H1 (cell line): ENCODE measurements at regions not wholly inside any gene's neighbourhood (a gene's known extent, or its start where the extent isn't known, plus 50 kb on each side); places are given as distances from the start of the nearest gene placed in this dataset.

ENCODE experiments used
- CTCF ChIA-PET: fragments of 300-600 bp; sonication (Branson Sonifier 250); formaldehyde crosslinking; loops from one replicate; lab custom pipeline; 2021; ENCODE audit not compliant: partially characterized antibody; lab: Charles Lee
- POLR2A ChIA-PET: fragments of 300-600 bp; sonication (Branson Sonifier 250); formaldehyde crosslinking; loops from one replicate; lab custom pipeline; 2021; ENCODE audit warnings: inconsistent platforms; ENCODE audit not compliant: partially characterized antibody; lab: Charles Lee
- DNase-seq, 2 experiments: peaks; one replicate each; pipeline versions ENCODE4 v3.0.0 to v3.0.0-alpha.2; 2010 to 2022; ENCODE audit warnings: low spot score in 2 of 2, low read depth in 1 of 2, mixed read lengths in 1 of 2
- FAIRE-seq: peaks from 2 replicates; lab custom pipeline; 2011; peaks lifted over from hg19 to GRCh38; lab: Jason Lieb, UNC
- H2AFZ ChIP-seq: 2 replicates; pipeline ENCODE4 v1.8.1; 2012; ENCODE audit warnings: low read length, inconsistent platforms
- H2AK5ac ChIP-seq: 2 replicates; pipeline ENCODE4 v1.6.1; 2013; ENCODE audit warnings: low read depth, low read length
- H2BK120ac ChIP-seq: replicated peaks from 2 replicates; pipeline ENCODE3; 2013; ENCODE audit warnings: low read depth, low read length, inconsistent platforms
- H2BK12ac ChIP-seq: 2 replicates; pipeline ENCODE4 v1.6.1; 2013; ENCODE audit warnings: low read depth, low read length
- H2BK15ac ChIP-seq: 2 replicates; pipeline ENCODE4 v1.6.1; 2013; ENCODE audit warnings: low read length
- H2BK20ac ChIP-seq: 2 replicates; pipeline ENCODE4 v1.6.1; 2013; ENCODE audit warnings: low read length
- H2BK5ac ChIP-seq: 2 replicates; pipeline ENCODE4 v1.6.1; 2013; ENCODE audit warnings: low read depth, low read length
- H3K14ac ChIP-seq: 2 replicates; pipeline ENCODE4 v1.6.1; 2013; ENCODE audit warnings: inconsistent platforms; ENCODE audit not compliant: insufficient read length
- H3K18ac ChIP-seq: 2 replicates; pipeline ENCODE4 v1.6.1; 2013; ENCODE audit warnings: low read length; ENCODE audit errors: extremely low read depth
- H3K23ac ChIP-seq: 2 replicates; pipeline ENCODE4 v1.6.1; 2013; ENCODE audit warnings: inconsistent platforms; ENCODE audit not compliant: insufficient read length
- H3K23me2 ChIP-seq: 2 replicates; pipeline ENCODE4 v1.6.1; 2013; ENCODE audit warnings: low read depth, low read length
- H3K27ac ChIP-seq: 2 replicates; pipeline ENCODE4 v1.6.1; 2011; ENCODE audit warnings: low read depth, low read length, inconsistent platforms
- H3K27me3 ChIP-seq, 4 experiments: replicated peaks in 1 of 4; 1 replicate in 1 of 4; 2 replicates in 3 of 4; pipeline versions ENCODE4 v1.6.1 to v1.8.1; 2011 to 2013; ENCODE audit warnings: low read length in 3 of 4, mild to moderate bottlenecking in 3 of 4, inconsistent platforms in 2 of 4, mixed read lengths in 2 of 4, moderate library complexity in 1 of 4; ENCODE audit not compliant: control insufficient read depth in 3 of 4, insufficient read depth in 3 of 4; ENCODE audit errors: extremely low read depth in 1 of 4
- H3K36me3 ChIP-seq, 4 experiments: 2 replicates each; pipeline versions ENCODE4 v1.6.1 to v1.8.1; 2011 to 2013; ENCODE audit warnings: mild to moderate bottlenecking in 4 of 4, low read length in 3 of 4, moderate library complexity in 2 of 4, control low read depth in 1 of 4, inconsistent platforms in 1 of 4; ENCODE audit not compliant: insufficient read depth in 4 of 4, control insufficient read depth in 2 of 4
- H3K4ac ChIP-seq: replicated peaks from 2 replicates; pipeline ENCODE3; 2013; ENCODE audit warnings: low read length, low read depth, mixed read lengths, inconsistent platforms; ENCODE audit not compliant: insufficient read length
- H3K4me1 ChIP-seq, 4 experiments: replicated peaks in 1 of 4; 1 replicate in 1 of 4; 2 replicates in 3 of 4; pipeline versions ENCODE4 v1.6.1 to v1.8.1; 2011 to 2013; ENCODE audit warnings: low read length in 3 of 4, inconsistent platforms in 2 of 4, mixed read lengths in 1 of 4; ENCODE audit not compliant: insufficient read depth in 4 of 4, control insufficient read depth in 3 of 4
- H3K4me2 ChIP-seq, 2 experiments: 2 replicates each; pipeline versions ENCODE4 v1.6.1 to v1.8.1; 2011 to 2013; ENCODE audit warnings: low read depth in 2 of 2, low read length in 2 of 2, control low read depth in 1 of 2, inconsistent platforms in 1 of 2, mild to moderate bottlenecking in 1 of 2; ENCODE audit not compliant: insufficient read depth in 1 of 2
- H3K4me3 ChIP-seq, 4 experiments: fragments of 200-600, 300-600 bp in 1 of 4; sonication (generic), shearing (Covaris generic), sonication (Bioruptor Twin) in 1 of 4; 2 replicates each; pipeline versions ENCODE4 v1.5.1 to v1.8.1; 2011 to 2016; ENCODE audit warnings: low read length in 4 of 4, low read depth in 3 of 4, control low read depth in 2 of 4, inconsistent platforms in 2 of 4, mild to moderate bottlenecking in 2 of 4, mixed read lengths in 1 of 4, moderate library complexity in 1 of 4; ENCODE audit not compliant: insufficient read depth in 2 of 4; ENCODE audit errors: extremely low read depth in 1 of 4
- H3K56ac ChIP-seq: replicated peaks from 2 replicates; pipeline ENCODE3; 2013; ENCODE audit warnings: low read depth, mild to moderate bottlenecking, mixed read lengths, low read length, inconsistent platforms; ENCODE audit not compliant: insufficient read length
- H3K79me1 ChIP-seq: 2 replicates; pipeline ENCODE4 v1.6.1; 2013; ENCODE audit warnings: low read depth, low read length, control low read depth
- H3K79me2 ChIP-seq, 2 experiments: 2 replicates each; pipeline versions ENCODE4 v1.6.1 to v1.8.1; 2012 to 2013; ENCODE audit warnings: low read length in 2 of 2, mild to moderate bottlenecking in 2 of 2, inconsistent platforms in 1 of 2; ENCODE audit not compliant: insufficient read depth in 2 of 2, control insufficient read depth in 1 of 2
- H3K9ac ChIP-seq, 4 experiments: replicated peaks in 1 of 4; 1 replicate in 1 of 4; 2 replicates in 3 of 4; pipeline versions ENCODE4 v1.6.1 to v1.8.1; 2011 to 2013; ENCODE audit warnings: low read depth in 3 of 4, low read length in 3 of 4, control low read depth in 2 of 4, mild to moderate bottlenecking in 2 of 4, moderate library complexity in 2 of 4, inconsistent platforms in 1 of 4; ENCODE audit errors: extremely low read depth in 1 of 4
- H3K9me3 ChIP-seq, 2 experiments: 2 replicates each; pipeline versions ENCODE4 v1.6.1 to v1.8.1; 2012 to 2013; ENCODE audit warnings: mild to moderate bottlenecking in 2 of 2, moderate library complexity in 2 of 2, control low read depth in 1 of 2, inconsistent platforms in 1 of 2, low read depth in 1 of 2, low read length in 1 of 2, mixed read lengths in 1 of 2; ENCODE audit not compliant: insufficient read depth in 2 of 2
- H4K20me1 ChIP-seq, 2 experiments: replicated peaks in 1 of 2; 2 replicates each; pipeline versions ENCODE3 to v1.8.1; 2011 to 2013; ENCODE audit warnings: inconsistent platforms in 2 of 2, low read length in 2 of 2, mild to moderate bottlenecking in 1 of 2; ENCODE audit not compliant: insufficient read depth in 2 of 2, control insufficient read depth in 1 of 2
- H4K5ac ChIP-seq: 2 replicates; pipeline ENCODE4 v1.6.1; 2013; ENCODE audit warnings: low read length, low read depth, mixed read lengths, inconsistent platforms; ENCODE audit not compliant: insufficient read length
- H4K8ac ChIP-seq: 2 replicates; pipeline ENCODE4 v1.8.0; 2013; ENCODE audit warnings: mild to moderate bottlenecking, moderate library complexity, low read length, inconsistent platforms; ENCODE audit not compliant: insufficient read depth; ENCODE audit errors: extremely low read depth
- H4K91ac ChIP-seq: replicated peaks from 2 replicates; pipeline ENCODE3; 2013; ENCODE audit warnings: low read length, mixed read lengths, inconsistent platforms; ENCODE audit not compliant: insufficient read length
- BRCA1 ChIP-seq: IDR thresholded peaks from 2 replicates; pipeline ENCODE4 v1.6.1; 2012; ENCODE audit warnings: low read depth, low read length, improper control_type of control experiment
- CHD1 ChIP-seq: IDR thresholded peaks from 2 replicates; pipeline ENCODE4 v1.6.1; 2012; ENCODE audit warnings: low read depth, low read length, improper control_type of control experiment
- CHD2 ChIP-seq: IDR thresholded peaks from 2 replicates; pipeline ENCODE4 v1.6.1; 2012; ENCODE audit warnings: low read length, improper control_type of control experiment
- CREB1 ChIP-seq: IDR thresholded peaks from 2 replicates; pipeline ENCODE4 v1.6.1; 2012; ENCODE audit warnings: inconsistent platforms
- EGR1 ChIP-seq: IDR thresholded peaks from 2 replicates; pipeline ENCODE4 v1.6.1; 2011; ENCODE audit warnings: low read depth, low read length, borderline replicate concordance
- EZH2 ChIP-seq: fragments of 200-600 bp; sonication (generic); IDR thresholded peaks from 2 replicates; pipeline ENCODE4 v1.7.1; 2012; ENCODE audit warnings: low read depth, mild to moderate bottlenecking, moderate library complexity, low read length, inconsistent platforms; ENCODE audit not compliant: severe bottlenecking
- GTF2F1 ChIP-seq: IDR thresholded peaks from 2 replicates; pipeline ENCODE4 v1.6.1; 2012; ENCODE audit warnings: low read depth, low read length, improper control_type of control experiment, borderline replicate concordance
- PHF8 ChIP-seq: fragments of 200-600 bp; sonication (generic); conservative IDR thresholded peaks from 2 replicates; pipeline ENCODE4 v1.7.1; 2012; ENCODE audit warnings: low read depth, mild to moderate bottlenecking, inconsistent platforms, low read length, moderate library complexity
- POU5F1 ChIP-seq: IDR thresholded peaks from 2 replicates; pipeline ENCODE4 v1.6.1; 2011; ENCODE audit warnings: low read depth, mild to moderate bottlenecking, low read length, moderate library complexity
- RBBP5 ChIP-seq: IDR thresholded peaks from 2 replicates; pipeline ENCODE4 v1.7.1; 2012; ENCODE audit warnings: low read depth, mild to moderate bottlenecking, inconsistent platforms, low read length, moderate library complexity, borderline replicate concordance
- RXRA ChIP-seq: IDR thresholded peaks from 2 replicates; pipeline ENCODE4 v1.6.1; 2011; ENCODE audit warnings: low read depth, mild to moderate bottlenecking, low read length, moderate library complexity; ENCODE audit not compliant: insufficient read depth
- SRF ChIP-seq: IDR thresholded peaks from 2 replicates; pipeline ENCODE4 v1.6.1; 2011; ENCODE audit warnings: mild to moderate bottlenecking, low read depth, low read length, moderate library complexity
- SUZ12 ChIP-seq: fragments of 200-600 bp; sonication (generic); IDR thresholded peaks from 2 replicates; pipeline ENCODE4 v1.6.1; 2012; ENCODE audit warnings: mild to moderate bottlenecking, inconsistent platforms, low read length, moderate library complexity, mixed read lengths
- TAF1 ChIP-seq: IDR thresholded peaks from 2 replicates; pipeline ENCODE4 v1.6.1; 2011; ENCODE audit warnings: mild to moderate bottlenecking, low read depth, low read length
- TAF7 ChIP-seq: optimal IDR thresholded peaks from 2 replicates; pipeline ENCODE3; 2011; ENCODE audit warnings: low read depth, mild to moderate bottlenecking, inconsistent platforms, low read length, moderate library complexity, borderline replicate concordance
- TF ChIP-seq, protein P1 (sequence below): IDR thresholded peaks from 2 replicates; pipeline ENCODE4 v1.6.1; 2012; ENCODE audit warnings: inconsistent platforms

- no peak overlapping the region for H2BK20ac ChIP-seq
- H2AK5ac ChIP-seq: no peak overlapping the region
- H2BK12ac ChIP-seq: no peak overlapping the region
- no peaks in the 10 kb centered on the region for H3K9me3 ChIP-seq
- H2BK15ac ChIP-seq: no peak overlapping the region
- H3K79me2 ChIP-seq: no peaks in the 10 kb centered on the region
- no peaks in the 10 kb centered on the region for H3K23me2 ChIP-seq
- CTCF ChIA-PET: no interaction called here
- no peak overlapping the region for H3K56ac ChIP-seq
- H3K9ac ChIP-seq: no peak overlapping the region
- H2BK120ac ChIP-seq: no peak overlapping the region
- H3K4me1 ChIP-seq: no peaks in the 10 kb centered on the region
- H2BK5ac ChIP-seq: no peak overlapping the region
- no peak overlapping the region for H4K5ac ChIP-seq
- no peak overlapping the region for H3K27ac ChIP-seq
- H3K18ac ChIP-seq: no peak overlapping the region
- H4K91ac ChIP-seq: no peak overlapping the region
- POLR2A ChIA-PET: no interaction called here
- H3K79me1 ChIP-seq: no peaks in the 10 kb centered on the region
- no peak overlapping the region for H3K4me2 ChIP-seq
- TF ChIP-seq POU5F1 (no peak), SUZ12 (no peak), BRCA1 (no peak), CREB1 (no peak), EZH2 (no peak), SRF (no peak), TAF1 (no peak), PHF8 (no peak), TAF7 (no peak), CHD1 (no peak), CHD2 (no peak), RXRA (no peak), EGR1 (no peak), RBBP5 (no peak), GTF2F1 (no peak)
- TF ChIP-seq, protein P1, sequence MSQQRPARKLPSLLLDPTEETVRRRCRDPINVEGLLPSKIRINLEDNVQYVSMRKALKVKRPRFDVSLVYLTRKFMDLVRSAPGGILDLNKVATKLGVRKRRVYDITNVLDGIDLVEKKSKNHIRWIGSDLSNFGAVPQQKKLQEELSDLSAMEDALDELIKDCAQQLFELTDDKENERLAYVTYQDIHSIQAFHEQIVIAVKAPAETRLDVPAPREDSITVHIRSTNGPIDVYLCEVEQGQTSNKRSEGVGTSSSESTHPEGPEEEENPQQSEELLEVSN: no peak
- no peak overlapping the region for H2AFZ ChIP-seq
- no peaks in the 10 kb centered on the region for H3K27me3 ChIP-seq
- H3K23ac ChIP-seq: no peak overlapping the region
- no peaks in the 10 kb centered on the region for H3K36me3 ChIP-seq
- FAIRE-seq (no peak), DNase-seq (no peak)
- H3K14ac ChIP-seq: no peak overlapping the region
- no peaks in the 10 kb centered on the region for H4K20me1 ChIP-seq
- H3K4me3 ChIP-seq: no peak overlapping the region
- H4K8ac ChIP-seq: no peak overlapping the region
- no peak overlapping the region for H3K4ac ChIP-seq
Observed at GRCh38 chr15:36185845-36186244, 393.6 kb upstream of the CDIN1 start.
